ENCODE measurements at regions not wholly inside any gene's neighbourhood (a gene's known extent, or its start where the extent isn't known, plus 50 kb on each side); places are given as distances from the start of the nearest gene placed in this dataset.

DNA sequence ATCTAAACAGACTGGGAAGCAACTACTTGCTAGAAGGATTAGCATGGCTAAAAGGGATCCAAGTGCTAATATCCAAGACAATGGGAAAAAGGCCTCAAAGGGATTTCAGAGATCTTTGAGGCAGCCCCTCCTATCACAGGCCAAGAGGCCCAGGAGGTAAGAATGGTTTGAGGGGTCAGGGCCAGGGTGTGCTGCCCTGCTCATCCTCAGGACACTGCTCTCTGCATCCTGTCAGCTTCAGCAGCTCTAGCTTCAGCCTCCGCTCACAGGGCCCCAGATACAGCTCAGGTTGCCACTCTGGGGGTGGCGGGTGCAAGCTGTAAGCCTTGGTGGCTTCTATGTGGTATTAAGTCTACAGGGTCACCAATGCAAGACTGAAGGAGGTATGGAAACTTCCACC lies 278.7 kb downstream of the PARP8 start:
- Mint-ChIP-seq H3K4me3 (no peak overlapping the region), H3K9me3 (peaks cover 9% of the 10 kb centered on the region), H3K36me3 (ENCODE audit: low read depth) (no peaks in the 10 kb centered on the region), H3K4me1 (ENCODE audit: low read depth) (no peaks in the 10 kb centered on the region), H3K27ac (no peak overlapping the region), H3K27me3 (ENCODE audit: insufficient read depth) (peaks cover 4% of the 10 kb centered on the region)
- intact Hi-C loops (cut with micrococcal nuclease) = no loop called here
- no peak for DNase-seq (ENCODE audit: low spot score)

DNA sequence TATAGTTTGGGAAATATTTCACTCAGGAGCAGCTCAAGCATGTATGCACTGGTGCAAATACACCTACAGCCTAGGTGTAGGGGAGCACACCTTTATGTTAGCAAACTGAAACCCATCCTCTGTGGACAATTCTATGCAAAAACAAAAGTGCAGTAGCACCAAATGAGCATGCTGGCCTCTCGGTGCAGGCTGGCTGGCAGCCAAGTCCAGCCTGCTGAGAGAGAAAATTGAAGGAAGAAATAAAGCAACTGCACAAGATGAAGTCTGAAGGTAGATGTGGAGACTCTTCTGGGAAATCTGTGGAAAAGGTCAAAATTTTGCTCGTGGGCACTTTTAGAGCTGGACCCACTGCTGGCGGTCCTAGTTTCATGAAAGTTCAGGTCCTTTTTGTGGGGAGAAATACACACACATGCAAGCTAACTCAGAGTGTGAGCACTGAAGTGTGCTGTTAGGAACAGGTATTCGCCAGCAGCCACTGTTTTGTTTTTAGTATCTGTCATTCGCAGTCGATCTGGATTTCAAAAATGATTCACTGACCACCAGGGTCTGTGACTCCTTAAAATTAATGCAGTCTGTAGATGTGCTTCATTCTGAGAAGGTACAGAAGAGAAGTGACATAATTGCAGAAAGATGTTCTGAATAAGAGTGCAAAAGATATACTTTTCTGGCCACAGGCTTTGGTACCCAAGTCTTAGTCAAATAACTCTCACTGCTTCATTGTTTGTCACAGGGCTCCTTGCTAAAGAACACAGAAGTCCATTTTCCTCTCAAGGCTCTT lies 281.7 kb downstream of the PARP8 start:
- Mint-ChIP-seq H3K27me3 (ENCODE audit: insufficient read depth) (peaks cover 5% of the 10 kb centered on the region), H3K9me3 (no peaks in the 10 kb centered on the region), H3K36me3 (ENCODE audit: low read depth) (no peaks in the 10 kb centered on the region), H3K4me1 (ENCODE audit: low read depth) (no peaks in the 10 kb centered on the region), H3K27ac (no peak overlapping the region), H3K4me3 (no peak overlapping the region)
- intact Hi-C loops (cut with micrococcal nuclease) = no loop called here
- DNase-seq (ENCODE audit: low spot score) = no peak

DNA sequence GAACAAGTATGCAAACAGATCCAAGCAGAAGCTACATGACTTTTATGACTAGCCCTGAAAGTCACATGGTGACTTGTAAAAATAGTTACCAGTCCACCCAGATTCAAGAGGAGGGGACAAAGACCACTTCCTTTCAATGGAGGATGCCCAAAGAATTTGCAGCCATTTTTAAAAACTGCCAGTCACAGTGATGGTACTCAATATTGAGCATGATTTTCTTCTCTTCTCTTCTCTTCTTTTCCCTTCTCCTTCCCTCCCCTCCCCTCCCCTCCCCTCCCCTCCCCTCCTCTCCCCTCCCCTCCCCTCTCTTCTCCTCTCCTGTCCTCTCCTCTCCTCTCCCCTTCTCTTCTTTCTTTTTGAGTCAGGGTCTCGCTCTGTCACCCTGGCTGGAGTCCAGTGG lies 286.9 kb downstream of the PARP8 start:
- Mint-ChIP-seq H3K4me1 (ENCODE audit: low read depth) (no peaks in the 10 kb centered on the region), H3K9me3 (no peaks in the 10 kb centered on the region), H3K27me3 (ENCODE audit: insufficient read depth) (peaks cover 8% of the 10 kb centered on the region), H3K4me3 (no peak overlapping the region), H3K36me3 (ENCODE audit: low read depth) (no peaks in the 10 kb centered on the region), H3K27ac (no peak overlapping the region)
- intact Hi-C loops (cut with micrococcal nuclease) = no loop called here
- DNase-seq (ENCODE audit: low spot score) = no peak

DNA sequence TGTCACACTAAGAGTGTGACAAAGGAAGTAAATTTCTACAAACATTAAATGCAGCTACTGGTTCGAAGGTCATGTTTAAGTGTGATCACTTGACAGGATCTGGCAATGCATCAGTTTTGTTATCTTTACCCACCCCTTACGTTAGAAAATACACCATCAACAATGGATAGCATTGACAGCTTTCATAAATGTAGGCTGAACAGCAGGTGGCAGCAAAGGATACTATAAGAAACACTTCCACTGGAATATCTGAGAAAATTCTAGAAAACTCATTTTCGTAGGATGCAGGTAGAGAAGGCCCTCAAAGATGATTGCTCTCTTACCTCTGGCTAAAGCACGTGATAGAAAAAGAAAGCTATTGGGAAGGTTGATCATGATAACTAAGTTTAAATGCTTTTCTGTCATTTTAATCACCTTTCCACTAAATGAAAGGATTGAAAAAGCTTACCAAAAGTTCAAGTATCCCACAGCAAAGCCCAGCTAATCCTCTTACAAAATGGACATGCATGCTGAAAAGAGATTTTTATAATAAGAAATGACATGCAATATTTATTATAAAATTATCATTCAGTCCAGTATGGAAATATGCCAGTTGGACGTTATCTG lies 292.5 kb downstream of the PARP8 start:
- H3K4me1 Mint-ChIP-seq (ENCODE audit: low read depth) = peaks cover 6% of the 10 kb centered on the region
- peaks cover 25% of the 10 kb centered on the region for H3K27me3 Mint-ChIP-seq (ENCODE audit: insufficient read depth)
- no peak overlapping the region for H3K4me3 Mint-ChIP-seq
- H3K36me3 Mint-ChIP-seq (ENCODE audit: low read depth) = no peaks in the 10 kb centered on the region
- H3K9me3 Mint-ChIP-seq = no peaks in the 10 kb centered on the region
- no peak for DNase-seq (ENCODE audit: low spot score)
- intact Hi-C loops (cut with micrococcal nuclease) = loop anchor here (1.0 to 5.0 kb wide), 2 partner anchors 1603 to 1698 kb away; no protein-coding TSS in a partner anchor
- no peak overlapping the region for H3K27ac Mint-ChIP-seq

DNA sequence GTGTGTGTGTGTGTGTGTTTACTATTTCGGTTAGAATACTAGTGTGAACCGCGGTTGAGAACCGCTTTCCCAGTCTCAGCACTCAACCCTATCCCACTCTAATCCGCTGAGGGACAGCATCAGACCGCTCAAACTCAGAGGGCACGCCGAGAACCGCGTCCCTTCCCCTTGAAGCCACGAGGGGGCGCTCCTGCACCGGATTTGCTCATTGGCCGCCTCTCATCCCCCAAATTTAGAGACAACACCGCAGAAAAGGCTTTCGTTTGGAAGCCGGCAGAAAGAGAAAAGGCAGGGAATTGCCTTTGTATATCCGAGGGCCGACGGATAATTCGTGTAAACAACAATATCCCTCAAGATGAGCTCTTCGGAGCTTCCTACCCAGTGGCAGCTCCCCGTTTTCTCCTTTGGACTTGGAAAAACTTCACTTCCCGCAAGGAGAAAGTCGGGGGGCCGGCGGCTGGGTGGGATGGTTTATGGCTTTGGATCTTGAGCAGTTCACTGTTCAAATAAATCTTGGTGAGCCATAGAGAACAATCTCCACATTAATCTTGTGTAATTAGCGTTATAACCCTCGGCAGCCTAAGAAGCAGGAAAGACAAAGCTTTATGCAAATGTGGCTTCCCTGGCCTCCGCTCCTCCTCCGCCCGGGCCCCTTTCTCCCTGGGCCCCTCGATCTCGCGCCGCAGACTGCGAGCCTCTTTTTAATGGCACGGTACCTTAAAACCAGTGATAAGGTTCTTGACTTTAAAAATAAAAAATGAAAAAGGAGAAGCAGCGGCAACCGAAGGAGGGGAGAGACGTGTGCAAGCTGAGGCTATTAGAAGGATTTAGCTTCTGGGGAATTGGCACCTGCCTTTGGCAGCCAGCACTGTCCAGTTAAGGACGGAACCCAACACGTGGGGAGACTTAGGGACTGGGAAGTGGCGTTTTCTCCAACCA lies 296.8 kb downstream of the PARP8 start:
- Mint-ChIP-seq H3K27ac (peak overlapping the region; percentile 63), H3K4me1 (ENCODE audit: low read depth) (peaks cover 39% of the 10 kb centered on the region), H3K4me3 (peak overlapping the region; percentile 82), H3K27me3 (ENCODE audit: insufficient read depth) (peaks cover 64% of the 10 kb centered on the region), H3K36me3 (ENCODE audit: low read depth) (peaks cover 3% of the 10 kb centered on the region), H3K9me3 (no peaks in the 10 kb centered on the region)
- peak; percentile 51 for DNase-seq (ENCODE audit: low spot score)
- intact Hi-C loops (cut with micrococcal nuclease) = loop anchor here (1.0 to 2.0 kb wide), 2 partner anchors 1392 to 1694 kb away; no protein-coding TSS in a partner anchor

DNA sequence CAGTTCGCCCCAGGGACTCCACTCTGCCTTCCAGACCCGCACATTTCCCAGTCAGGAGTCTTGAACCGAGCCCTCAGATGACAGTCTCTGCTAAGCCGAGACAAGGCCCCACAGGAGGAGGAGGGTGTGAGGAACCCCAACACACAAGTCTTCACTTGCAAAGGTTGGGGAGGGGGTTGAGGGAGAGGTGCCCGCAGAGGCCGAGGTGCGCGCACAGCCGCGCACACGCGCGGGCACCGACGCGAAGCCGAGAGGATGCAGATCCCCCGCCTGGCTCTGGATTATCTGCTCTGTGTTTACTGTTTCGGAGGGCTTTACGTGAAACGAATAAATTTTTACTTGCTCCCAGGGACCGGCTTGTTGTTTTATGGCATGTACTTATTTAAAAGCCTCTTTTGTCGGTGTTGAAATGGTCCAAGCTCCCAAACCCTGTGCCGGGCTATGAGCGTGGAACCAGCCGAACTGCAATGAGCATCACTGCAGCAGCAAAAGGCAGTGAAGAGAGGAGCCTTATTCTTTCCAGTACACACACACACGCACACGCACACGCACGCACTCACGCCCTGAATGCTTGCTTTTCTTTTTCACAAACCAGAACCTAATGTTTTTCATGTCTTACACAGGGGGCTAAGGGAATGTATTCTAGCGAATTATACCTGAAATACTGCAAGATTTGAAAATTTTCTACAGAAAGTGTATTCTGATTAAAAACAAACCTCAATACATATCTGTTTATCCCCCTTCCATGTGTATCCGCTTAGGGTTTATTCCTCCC lies 297.7 kb downstream of the PARP8 start:
- Mint-ChIP-seq H3K36me3 (ENCODE audit: low read depth) (peaks cover 8% of the 10 kb centered on the region), H3K27ac (no peak overlapping the region), H3K27me3 (ENCODE audit: insufficient read depth) (peaks cover 71% of the 10 kb centered on the region), H3K4me1 (ENCODE audit: low read depth) (peaks cover 48% of the 10 kb centered on the region), H3K4me3 (peak overlapping the region; percentile 63), H3K9me3 (peaks cover 4% of the 10 kb centered on the region)
- intact Hi-C loops (cut with micrococcal nuclease) = loop anchor here (1.0 to 2.0 kb wide), 3 partner anchors 415 to 1693 kb away; no protein-coding TSS in a partner anchor
- no peak for DNase-seq (ENCODE audit: low spot score)

DNA sequence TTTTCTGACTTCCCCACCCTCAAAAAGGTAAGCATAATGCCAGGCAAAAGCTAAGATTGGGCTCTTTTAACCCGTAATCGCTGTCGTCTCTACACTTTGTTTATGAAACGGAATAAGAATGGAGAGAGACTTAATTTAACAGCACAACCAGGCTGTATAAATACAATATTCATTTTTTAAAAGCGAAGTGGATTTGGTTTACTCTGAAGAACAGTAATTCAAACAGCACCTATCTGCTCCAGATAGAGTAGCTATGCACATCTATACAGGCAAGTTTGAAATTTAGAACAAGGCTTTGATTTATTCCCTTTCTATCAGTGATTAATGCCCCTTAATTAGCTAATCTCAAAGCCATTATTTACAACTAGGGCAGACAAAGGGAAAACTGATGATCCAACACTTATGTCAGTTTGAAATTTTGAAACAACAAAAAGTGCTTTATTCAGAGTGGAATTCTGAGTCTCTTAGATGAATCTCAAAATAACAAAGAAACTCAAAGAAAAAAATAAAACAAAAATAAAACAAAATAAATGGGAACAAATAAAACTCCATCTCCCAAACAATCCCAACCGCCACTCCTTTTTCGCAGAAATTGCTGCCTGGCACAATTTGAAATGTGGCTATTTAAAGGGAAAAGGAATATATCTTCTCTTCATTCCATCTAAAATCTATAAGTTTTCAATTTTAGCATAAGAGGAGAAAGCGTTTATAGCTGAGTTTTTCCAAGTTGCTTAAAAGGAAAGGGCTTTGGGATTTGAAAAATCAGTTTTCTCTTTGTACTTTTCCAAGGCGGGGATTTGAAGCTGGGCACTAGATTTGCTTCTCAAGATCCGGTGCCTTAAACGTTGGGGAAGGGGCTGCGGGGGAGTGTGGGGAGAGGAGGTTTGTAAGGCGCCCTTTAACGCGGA lies 298.6 kb downstream of the PARP8 start:
- no peak overlapping the region for H3K27ac Mint-ChIP-seq
- intact Hi-C loops (cut with micrococcal nuclease) = loop anchor here (2.0 to 5.0 kb wide), 2 partner anchors 414 to 432 kb away; no protein-coding TSS in a partner anchor
- no peak for DNase-seq (ENCODE audit: low spot score)
- H3K4me3 Mint-ChIP-seq = no peak overlapping the region
- peaks cover 4% of the 10 kb centered on the region for H3K9me3 Mint-ChIP-seq
- H3K36me3 Mint-ChIP-seq (ENCODE audit: low read depth) = peaks cover 8% of the 10 kb centered on the region
- H3K4me1 Mint-ChIP-seq (ENCODE audit: low read depth) = peaks cover 48% of the 10 kb centered on the region
- H3K27me3 Mint-ChIP-seq (ENCODE audit: insufficient read depth) = peaks cover 79% of the 10 kb centered on the region

DNA sequence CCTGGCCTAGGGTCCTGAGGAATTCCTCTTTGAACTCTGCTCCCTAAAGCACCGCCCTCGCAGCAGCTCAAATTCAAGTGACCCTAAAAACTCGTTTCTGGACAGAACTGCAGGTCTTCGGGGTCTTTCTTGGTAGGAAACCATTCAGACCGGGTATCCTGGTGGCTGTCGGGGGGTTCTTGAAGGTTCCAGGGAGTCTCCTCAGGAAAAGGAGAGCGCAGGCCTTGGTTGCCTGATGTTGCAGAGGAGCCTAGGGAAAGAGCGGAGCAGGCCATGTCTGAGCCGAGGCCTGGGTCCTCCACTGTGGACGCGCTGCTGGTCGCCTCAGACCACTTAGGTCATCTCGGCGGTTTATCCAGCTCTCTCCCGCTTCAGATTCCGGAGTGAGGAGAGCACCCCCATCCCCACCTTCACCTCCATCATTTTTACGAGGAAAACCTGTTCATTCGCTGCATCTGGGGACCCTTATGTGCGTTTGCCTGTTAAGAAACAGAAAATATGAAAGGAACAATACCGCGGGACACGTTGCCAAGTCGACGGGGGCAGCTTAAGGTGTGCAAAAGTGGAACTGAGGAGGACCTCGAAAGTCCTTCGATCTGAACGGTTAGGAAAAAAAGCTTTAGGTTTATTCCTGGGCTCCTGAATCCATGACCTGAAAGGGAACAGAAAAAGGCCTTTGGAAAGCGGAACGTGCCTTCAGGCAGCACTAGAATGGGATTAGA lies 299.4 kb downstream of the PARP8 start:
- intact Hi-C loops (cut with micrococcal nuclease) = loop anchor here (2.0 to 5.0 kb wide), 2 partner anchors 413 to 431 kb away; no protein-coding TSS in a partner anchor
- Mint-ChIP-seq H3K27me3 (ENCODE audit: insufficient read depth) (peaks cover 88% of the 10 kb centered on the region), H3K9me3 (peaks cover 4% of the 10 kb centered on the region), H3K4me1 (ENCODE audit: low read depth) (peaks cover 48% of the 10 kb centered on the region), H3K27ac (peak overlapping the region; percentile 12), H3K4me3 (peak overlapping the region; percentile 73), H3K36me3 (ENCODE audit: low read depth) (peaks cover 8% of the 10 kb centered on the region)
- DNase-seq (ENCODE audit: low spot score) = no peak

DNA sequence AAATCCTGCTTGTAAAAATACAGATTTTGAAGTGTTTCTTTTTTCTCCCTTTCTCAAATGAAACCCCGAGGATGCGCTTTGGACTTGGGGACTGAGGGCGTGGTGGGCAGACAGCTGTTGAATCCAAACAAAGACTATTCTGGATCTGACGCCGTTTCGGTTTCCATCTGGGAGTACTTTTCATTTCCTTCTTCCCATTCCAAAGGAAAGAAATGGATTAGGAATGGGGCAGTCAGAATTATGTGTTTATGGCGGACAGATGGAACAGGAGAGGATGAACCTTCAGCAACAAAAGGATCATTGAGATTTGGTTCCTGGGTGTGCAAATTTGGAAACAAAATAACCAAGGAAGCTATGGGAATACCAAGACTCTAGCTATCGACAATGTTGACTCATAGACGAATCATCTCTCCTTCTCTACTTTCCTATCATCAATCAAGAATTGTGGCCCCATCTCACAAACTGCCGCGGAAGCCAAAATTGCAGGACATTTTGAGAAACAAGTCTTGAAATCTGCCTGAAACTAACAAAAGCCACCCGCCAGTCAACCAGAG lies 300.6 kb downstream of the PARP8 start:
- DNase-seq (ENCODE audit: low spot score) = no peak
- Mint-ChIP-seq H3K27ac (no peak overlapping the region), H3K27me3 (ENCODE audit: insufficient read depth) (peaks cover 89% of the 10 kb centered on the region), H3K4me3 (peak overlapping the region; percentile 81), H3K4me1 (ENCODE audit: low read depth) (peaks cover 48% of the 10 kb centered on the region), H3K9me3 (peaks cover 4% of the 10 kb centered on the region), H3K36me3 (ENCODE audit: low read depth) (peaks cover 8% of the 10 kb centered on the region)
- intact Hi-C loops (cut with micrococcal nuclease) = loop anchor here (5.0 kb wide), 1 partner anchor 430 kb away; no protein-coding TSS in a partner anchor

DNA sequence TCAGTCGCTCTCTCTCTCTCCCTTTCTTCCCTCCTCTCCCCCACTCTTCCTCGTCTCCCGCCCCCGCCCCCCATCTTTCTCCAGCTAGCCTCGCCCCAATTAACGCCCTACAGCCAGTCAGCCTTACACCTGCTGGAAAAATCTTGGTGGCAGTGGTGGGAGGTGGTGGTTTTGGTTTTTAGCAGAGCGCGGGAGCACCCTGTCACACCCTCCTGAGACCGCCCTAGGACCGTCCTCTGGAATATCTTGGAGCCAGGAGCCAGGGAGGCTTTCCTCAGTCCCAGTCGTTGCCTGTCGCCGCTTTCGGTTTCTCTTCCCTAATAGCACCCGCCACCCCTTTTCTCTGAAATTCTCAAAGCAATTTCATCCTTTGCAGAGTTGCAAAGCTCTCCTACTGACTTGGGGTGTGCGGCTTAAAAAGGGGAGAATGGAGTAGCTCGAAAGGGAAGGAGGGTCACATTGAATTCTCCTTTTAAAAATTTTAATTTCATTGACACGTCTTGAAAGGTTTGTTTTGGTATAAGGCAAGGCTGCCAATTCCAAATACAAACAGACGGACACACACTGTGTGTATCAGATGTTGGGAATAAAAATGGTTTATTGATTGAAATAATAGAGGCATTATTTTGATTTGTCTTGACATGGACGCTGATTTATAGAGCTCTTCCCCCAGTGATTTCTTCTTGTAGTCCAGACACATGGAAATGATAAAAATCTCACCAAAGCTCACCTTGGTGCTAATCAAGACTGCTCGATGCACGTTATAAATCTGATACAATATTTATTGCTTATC lies 301.3 kb downstream of the PARP8 start:
- H3K9me3 Mint-ChIP-seq = peaks cover 4% of the 10 kb centered on the region
- DNase-seq (ENCODE audit: low spot score) = no peak
- peaks cover 8% of the 10 kb centered on the region for H3K36me3 Mint-ChIP-seq (ENCODE audit: low read depth)
- peaks cover 87% of the 10 kb centered on the region for H3K27me3 Mint-ChIP-seq (ENCODE audit: insufficient read depth)
- H3K4me1 Mint-ChIP-seq (ENCODE audit: low read depth) = peaks cover 47% of the 10 kb centered on the region
- H3K27ac Mint-ChIP-seq = peak overlapping the region; percentile 29
- intact Hi-C loops (cut with micrococcal nuclease) = loop anchor here (5.0 kb wide), 1 partner anchor 430 kb away; no protein-coding TSS in a partner anchor
- peak overlapping the region; percentile 81 for H3K4me3 Mint-ChIP-seq
